Uterus (tissue), 3 donors: ENCODE measurements at regions not wholly inside any gene's neighbourhood (a gene's known extent, or its start where the extent isn't known, plus 50 kb on each side); places are given as distances from the start of the nearest gene placed in this dataset.

ENCODE experiments used
- DNase-seq, 2 donors: peaks; one replicate each; pipeline ENCODE4 v3.0.0-alpha.2; 2019 to 2020
- H3K27ac ChIP-seq, 2 donors: fragments of 200-600 bp; sonication (generic); 1 replicate in 1 of 2; 2 replicates in 1 of 2; pipeline ENCODE4 v1.5.1; 2016 to 2018
- H3K27me3 ChIP-seq, 2 donors: fragments of 200-600 bp; sonication (generic); one replicate each; pipeline ENCODE4 v1.5.1; 2018 to 2019; ENCODE audit warnings: control low read depth in 1 of 2
- H3K36me3 ChIP-seq, 2 donors: fragments of 200-600 bp; sonication (generic); one replicate each; pipeline ENCODE4 v1.5.1; 2019; ENCODE audit warnings: control low read depth in 1 of 2
- H3K4me1 ChIP-seq, 2 donors: fragments of 200-600 bp; sonication (generic); one replicate each; pipeline ENCODE4 v1.5.1; 2018 to 2019; ENCODE audit warnings: control low read depth in 1 of 2
- H3K4me3 ChIP-seq, 2 donors: fragments of 200-600 bp; sonication (generic); 1 replicate in 1 of 2; 2 replicates in 1 of 2; pipeline ENCODE4 v1.5.1; 2018 to 2019; ENCODE audit warnings: mild to moderate bottlenecking in 1 of 2
- H3K9me3 ChIP-seq, 2 donors: fragments of 200-600 bp; sonication (generic); one replicate each; pipeline ENCODE4 v1.5.1; 2019; ENCODE audit warnings: control low read depth in 1 of 2
- CTCF ChIP-seq, 4 experiments: fragments of 200-600 bp in 2 of 4; fragments of 450-650 bp in 2 of 4; sonication (generic) in 2 of 4; IDR thresholded peaks; one replicate each; pipeline ENCODE4 v1.5.1; 2016 to 2019; ENCODE audit warnings: antibody characterized with exemption in 4 of 4, mild to moderate bottlenecking in 2 of 4, moderate library complexity in 1 of 4
- POLR2A ChIP-seq, 2 donors: fragments of 450-650 bp; IDR thresholded peaks; one replicate each; pipeline ENCODE4 v1.6.1; 2016; ENCODE audit warnings: antibody characterized with exemption in 2 of 2, mild to moderate bottlenecking in 1 of 2, moderate library complexity in 1 of 2
- intact Hi-C: fragments of 100-400 bp; cut with DNase I; formaldehyde crosslinking; loops from one replicate; pipeline ENCODE4 v1.15.1; 2023; ENCODE audit warnings: low total_unique reads
- donor health status: DM: yes; HTN: yes; CAD: no.

GRCh38 chr12:24478254-24478653, 470.6 kb downstream of the BCAT1 start:
- Histone ChIP-seq H3K4me3 (no peak overlapping the region), H3K4me1 (no peaks in the 10 kb centered on the region), H3K27ac (no peak overlapping the region), H3K27me3 (no peaks in the 10 kb centered on the region), H3K9me3 (no peaks in the 10 kb centered on the region), H3K36me3 (no peaks in the 10 kb centered on the region)
- intact Hi-C loops, result no loop called here
- no peak for TF ChIP-seq CTCF (IDR thresholded peaks at IDR 0.05)
- TF ChIP-seq POLR2A (IDR thresholded peaks at IDR 0.05), result no peak
- no peak for DNase-seq

- H3K9me3 ChIP-seq, result no peaks in the 10 kb centered on the region
- TF ChIP-seq CTCF (IDR thresholded peaks at IDR 0.05) (no peak), POLR2A (IDR thresholded peaks at IDR 0.05) (no peak)
- no peak overlapping the region for H3K4me3 ChIP-seq
- no peaks in the 10 kb centered on the region for H3K36me3 ChIP-seq
- no peaks in the 10 kb centered on the region for H3K4me1 ChIP-seq
- H3K27me3 ChIP-seq, result no peaks in the 10 kb centered on the region
- intact Hi-C loops, result no loop called here
- DNase-seq, result no peak
- H3K27ac ChIP-seq, result no peak overlapping the region
These were observed 472.6 kb downstream of the BCAT1 start for GRCh38 chr12:24476310-24476709.

GRCh38 chr12:24475337-24475736, 473.6 kb downstream of the BCAT1 start:
- Histone ChIP-seq H3K4me3 (no peak overlapping the region), H3K9me3 (no peaks in the 10 kb centered on the region), H3K27ac (no peak overlapping the region), H3K36me3 (no peaks in the 10 kb centered on the region), H3K4me1 (no peaks in the 10 kb centered on the region), H3K27me3 (no peaks in the 10 kb centered on the region)
- no peak for DNase-seq
- TF ChIP-seq POLR2A (IDR thresholded peaks at IDR 0.05) (no peak), CTCF (IDR thresholded peaks at IDR 0.05) (no peak)
- intact Hi-C loops, result no loop called here

GRCh38 chr12:24473097-24473496, 475.8 kb downstream of the BCAT1 start:
- H3K36me3 ChIP-seq, result no peaks in the 10 kb centered on the region
- TF ChIP-seq POLR2A (IDR thresholded peaks at IDR 0.05), result no peak
- TF ChIP-seq CTCF (IDR thresholded peaks at IDR 0.05), result no peak
- intact Hi-C loops, result no loop called here
- no peak for DNase-seq
- no peaks in the 10 kb centered on the region for H3K9me3 ChIP-seq
- H3K4me1 ChIP-seq, result no peaks in the 10 kb centered on the region
- H3K27me3 ChIP-seq, result no peaks in the 10 kb centered on the region
- no peak overlapping the region for H3K4me3 ChIP-seq
- H3K27ac ChIP-seq, result no peak overlapping the region

GRCh38 chr12:24470050-24470449, 478.9 kb downstream of the BCAT1 start:
- H3K36me3 ChIP-seq, result no peaks in the 10 kb centered on the region
- H3K27me3 ChIP-seq, result no peaks in the 10 kb centered on the region
- TF ChIP-seq POLR2A (IDR thresholded peaks at IDR 0.05), result no peak
- no peak for TF ChIP-seq CTCF (IDR thresholded peaks at IDR 0.05)
- DNase-seq, result no peak
- intact Hi-C loops, result no loop called here
- H3K4me3 ChIP-seq, result no peak overlapping the region
- no peaks in the 10 kb centered on the region for H3K4me1 ChIP-seq
- H3K9me3 ChIP-seq, result no peaks in the 10 kb centered on the region
- no peak overlapping the region for H3K27ac ChIP-seq
